ENCODE measurements at regions not wholly inside any gene's neighbourhood (a gene's known extent, or its start where the extent isn't known, plus 50 kb on each side); places are given as distances from the start of the nearest gene placed in this dataset.

GRCh38 chr13:22001336-22001735 is 330.5 kb downstream of the FGF9 start:
- H3K27ac ChIP-seq (ENCODE audit: low read depth, low read length) = no peak overlapping the region
- H2AFZ ChIP-seq (ENCODE audit: low read length, unreplicated experiment) = no peak overlapping the region
- H3K79me2 ChIP-seq (ENCODE audit: control insufficient read depth, insufficient read depth, low read length, unreplicated experiment) = no peaks in the 10 kb centered on the region
- H3K27me3 ChIP-seq (ENCODE audit: insufficient read depth, low read length) = no peaks in the 10 kb centered on the region
- H3K36me3 ChIP-seq (ENCODE audit: insufficient read depth, low read length) = no peaks in the 10 kb centered on the region
- no peaks in the 10 kb centered on the region for H3K4me1 ChIP-seq (ENCODE audit: control insufficient read depth, insufficient read depth, low read length, unreplicated experiment)
- H3K4me3 ChIP-seq (ENCODE audit: low read depth, low read length) = no peak overlapping the region

DNA sequence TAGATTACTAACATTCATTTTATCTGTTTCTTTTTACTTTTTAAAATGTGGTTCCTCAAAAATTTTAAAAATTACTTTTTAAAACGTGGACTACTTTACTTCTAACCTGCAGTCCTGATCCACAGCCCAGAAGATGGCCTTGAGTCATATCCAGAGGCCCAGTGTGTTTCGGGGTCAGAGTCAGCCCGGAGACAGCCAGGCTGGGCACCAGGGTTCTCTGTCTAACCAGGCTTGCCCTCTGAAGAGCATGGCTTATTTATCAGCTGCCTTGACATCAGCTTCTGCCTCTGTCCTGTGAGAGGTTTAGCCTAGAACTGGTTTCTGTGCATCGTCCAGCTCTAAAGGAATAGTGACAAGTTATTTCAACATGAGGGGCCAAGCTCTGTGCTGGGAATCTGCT is 332.0 kb downstream of the FGF9 start:
- Histone ChIP-seq H3K27ac (ENCODE audit: low read depth, low read length) (no peak overlapping the region), H3K79me2 (ENCODE audit: control insufficient read depth, insufficient read depth, low read length, unreplicated experiment) (no peaks in the 10 kb centered on the region), H2AFZ (ENCODE audit: low read length, unreplicated experiment) (no peak overlapping the region), H3K4me1 (ENCODE audit: control insufficient read depth, insufficient read depth, low read length, unreplicated experiment) (no peaks in the 10 kb centered on the region), H3K36me3 (ENCODE audit: insufficient read depth, low read length) (no peaks in the 10 kb centered on the region), H3K4me3 (ENCODE audit: low read depth, low read length) (no peak overlapping the region), H3K27me3 (ENCODE audit: insufficient read depth, low read length) (no peaks in the 10 kb centered on the region)

DNA sequence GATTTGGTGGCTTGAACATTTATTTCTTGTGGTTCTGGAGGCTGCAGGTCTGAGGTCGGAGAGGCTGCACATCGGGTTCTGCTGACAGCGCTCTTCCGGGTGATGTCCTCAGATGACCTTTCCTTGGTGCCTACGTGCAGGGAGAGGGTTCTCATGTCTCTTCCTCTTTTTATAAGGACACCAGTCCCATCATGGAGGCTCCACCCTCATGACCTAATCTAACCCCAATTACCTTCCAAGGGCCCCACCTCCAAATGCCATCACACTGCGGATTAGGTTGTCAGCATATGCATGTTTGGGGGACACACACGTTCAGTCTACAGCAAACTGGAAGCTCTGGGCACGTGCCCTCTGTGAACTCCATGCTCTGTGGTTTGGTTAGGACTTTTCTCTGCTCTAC is 338.6 kb downstream of the FGF9 start:
- Histone ChIP-seq H3K79me2 (ENCODE audit: control insufficient read depth, insufficient read depth, low read length, unreplicated experiment) (no peaks in the 10 kb centered on the region), H2AFZ (ENCODE audit: low read length, unreplicated experiment) (no peak overlapping the region), H3K4me1 (ENCODE audit: control insufficient read depth, insufficient read depth, low read length, unreplicated experiment) (no peaks in the 10 kb centered on the region), H3K27me3 (ENCODE audit: insufficient read depth, low read length) (no peaks in the 10 kb centered on the region), H3K4me3 (ENCODE audit: low read depth, low read length) (no peak overlapping the region), H3K27ac (ENCODE audit: low read depth, low read length) (no peak overlapping the region), H3K36me3 (ENCODE audit: insufficient read depth, low read length) (no peaks in the 10 kb centered on the region)

DNA sequence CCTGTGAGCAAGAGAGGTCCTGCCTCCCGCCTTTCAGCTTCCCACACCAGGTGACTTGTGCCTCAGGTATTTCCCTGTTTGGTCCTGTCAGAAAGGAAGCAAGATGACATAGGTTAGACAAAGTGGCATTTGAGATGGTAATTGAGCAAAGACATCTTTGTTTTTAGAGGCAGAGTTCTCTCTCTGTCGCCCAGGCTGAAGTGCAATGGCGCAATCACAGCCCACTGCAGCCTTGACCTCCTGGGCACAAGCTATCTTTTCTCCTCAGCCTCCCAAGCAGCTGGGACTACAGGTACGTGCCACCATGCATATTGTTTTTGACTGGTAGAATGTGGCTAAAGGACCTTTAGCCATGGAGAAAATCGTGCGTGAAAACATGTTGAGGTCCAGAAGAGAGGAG is 339.1 kb downstream of the FGF9 start:
- H3K4me1 ChIP-seq (ENCODE audit: control insufficient read depth, insufficient read depth, low read length, unreplicated experiment) = no peaks in the 10 kb centered on the region
- no peaks in the 10 kb centered on the region for H3K27me3 ChIP-seq (ENCODE audit: insufficient read depth, low read length)
- no peak overlapping the region for H3K4me3 ChIP-seq (ENCODE audit: low read depth, low read length)
- H2AFZ ChIP-seq (ENCODE audit: low read length, unreplicated experiment) = no peak overlapping the region
- no peaks in the 10 kb centered on the region for H3K79me2 ChIP-seq (ENCODE audit: control insufficient read depth, insufficient read depth, low read length, unreplicated experiment)
- H3K36me3 ChIP-seq (ENCODE audit: insufficient read depth, low read length) = no peaks in the 10 kb centered on the region
- no peak overlapping the region for H3K27ac ChIP-seq (ENCODE audit: low read depth, low read length)

DNA sequence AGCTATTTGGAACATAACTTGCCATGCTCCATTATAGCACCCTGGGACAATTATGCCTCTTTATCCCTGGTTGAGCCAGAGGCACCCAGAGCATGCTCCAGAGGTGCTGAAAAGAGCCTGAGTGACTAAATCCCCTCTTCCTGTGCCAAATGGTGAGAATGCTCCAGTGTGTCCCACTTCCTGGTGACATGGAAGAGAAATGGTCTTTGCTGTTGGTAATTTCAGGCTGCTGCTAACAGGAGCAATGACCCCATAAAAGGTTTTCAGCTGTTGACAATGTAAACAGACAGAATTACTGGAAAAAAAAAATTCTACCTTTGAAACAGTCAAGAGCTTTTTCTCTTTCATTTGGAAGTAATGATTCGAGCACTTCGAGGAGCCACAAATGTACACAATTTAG is 341.8 kb downstream of the FGF9 start:
- Histone ChIP-seq H2AFZ (ENCODE audit: low read length, unreplicated experiment) (no peak overlapping the region), H3K4me3 (ENCODE audit: low read depth, low read length) (no peak overlapping the region), H3K27me3 (ENCODE audit: insufficient read depth, low read length) (no peaks in the 10 kb centered on the region), H3K79me2 (ENCODE audit: control insufficient read depth, insufficient read depth, low read length, unreplicated experiment) (no peaks in the 10 kb centered on the region), H3K36me3 (ENCODE audit: insufficient read depth, low read length) (no peaks in the 10 kb centered on the region), H3K27ac (ENCODE audit: low read depth, low read length) (no peak overlapping the region), H3K4me1 (ENCODE audit: control insufficient read depth, insufficient read depth, low read length, unreplicated experiment) (no peaks in the 10 kb centered on the region)

DNA sequence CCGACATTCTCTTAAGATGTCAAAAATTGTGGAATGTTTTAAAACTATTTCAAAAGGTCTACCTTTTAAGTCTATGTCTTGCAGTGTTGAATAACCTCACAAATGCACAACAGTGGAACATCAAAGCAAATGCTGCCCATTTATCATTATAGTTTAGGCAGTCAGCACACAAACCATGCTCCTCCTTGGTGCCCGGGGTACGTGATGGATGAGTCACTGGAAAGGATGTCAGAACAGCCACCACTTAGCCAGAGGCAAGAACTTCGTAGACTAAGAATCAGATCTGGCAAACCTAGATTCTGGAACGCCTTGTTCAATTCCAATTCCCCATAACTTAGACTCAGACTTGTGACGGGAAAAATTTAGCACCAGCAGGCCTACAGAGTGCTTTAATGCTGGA is 343.6 kb downstream of the FGF9 start:
- H3K36me3 ChIP-seq (ENCODE audit: insufficient read depth, low read length) = no peaks in the 10 kb centered on the region
- no peaks in the 10 kb centered on the region for H3K27me3 ChIP-seq (ENCODE audit: insufficient read depth, low read length)
- no peak overlapping the region for H3K27ac ChIP-seq (ENCODE audit: low read depth, low read length)
- H3K4me1 ChIP-seq (ENCODE audit: control insufficient read depth, insufficient read depth, low read length, unreplicated experiment) = no peaks in the 10 kb centered on the region
- no peak overlapping the region for H3K4me3 ChIP-seq (ENCODE audit: low read depth, low read length)
- no peaks in the 10 kb centered on the region for H3K79me2 ChIP-seq (ENCODE audit: control insufficient read depth, insufficient read depth, low read length, unreplicated experiment)
- H2AFZ ChIP-seq (ENCODE audit: low read length, unreplicated experiment) = no peak overlapping the region

GRCh38 chr13:22017226-22017625 is 346.4 kb downstream of the FGF9 start:
- Histone ChIP-seq H3K4me3 (ENCODE audit: low read depth, low read length) (no peak overlapping the region), H2AFZ (ENCODE audit: low read length, unreplicated experiment) (no peak overlapping the region), H3K79me2 (ENCODE audit: control insufficient read depth, insufficient read depth, low read length, unreplicated experiment) (no peaks in the 10 kb centered on the region), H3K27me3 (ENCODE audit: insufficient read depth, low read length) (no peaks in the 10 kb centered on the region), H3K4me1 (ENCODE audit: control insufficient read depth, insufficient read depth, low read length, unreplicated experiment) (no peaks in the 10 kb centered on the region), H3K27ac (ENCODE audit: low read depth, low read length) (no peak overlapping the region), H3K36me3 (ENCODE audit: insufficient read depth, low read length) (no peaks in the 10 kb centered on the region)

GRCh38 chr13:22018076-22018835 is 347.4 kb downstream of the FGF9 start:
- H3K27ac ChIP-seq (ENCODE audit: low read depth, low read length) = no peak overlapping the region
- no peaks in the 10 kb centered on the region for H3K4me1 ChIP-seq (ENCODE audit: control insufficient read depth, insufficient read depth, low read length, unreplicated experiment)
- H2AFZ ChIP-seq (ENCODE audit: low read length, unreplicated experiment) = no peak overlapping the region
- H3K27me3 ChIP-seq (ENCODE audit: insufficient read depth, low read length) = no peaks in the 10 kb centered on the region
- H3K79me2 ChIP-seq (ENCODE audit: control insufficient read depth, insufficient read depth, low read length, unreplicated experiment) = no peaks in the 10 kb centered on the region
- no peak overlapping the region for H3K4me3 ChIP-seq (ENCODE audit: low read depth, low read length)
- no peaks in the 10 kb centered on the region for H3K36me3 ChIP-seq (ENCODE audit: insufficient read depth, low read length)

DNA sequence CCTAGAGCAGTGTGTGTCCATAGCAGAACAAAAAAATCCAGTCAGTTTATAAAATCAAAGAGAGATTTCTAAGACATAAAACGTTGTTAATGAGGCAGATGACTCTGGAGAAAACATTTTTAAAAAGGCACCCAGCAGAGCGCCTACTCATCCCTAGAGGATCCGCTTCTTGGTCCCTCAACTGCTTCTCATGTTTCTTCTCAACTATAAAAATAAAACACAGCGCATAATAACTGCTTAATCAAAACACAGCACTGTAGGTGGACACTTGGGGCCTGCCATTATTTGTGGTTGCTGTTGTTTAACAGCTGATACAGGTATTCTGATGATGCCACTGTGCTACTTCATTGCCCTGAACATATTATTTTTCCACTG is 347.9 kb downstream of the FGF9 start:
- H2AFZ ChIP-seq (ENCODE audit: low read length, unreplicated experiment) = no peak overlapping the region

DNA sequence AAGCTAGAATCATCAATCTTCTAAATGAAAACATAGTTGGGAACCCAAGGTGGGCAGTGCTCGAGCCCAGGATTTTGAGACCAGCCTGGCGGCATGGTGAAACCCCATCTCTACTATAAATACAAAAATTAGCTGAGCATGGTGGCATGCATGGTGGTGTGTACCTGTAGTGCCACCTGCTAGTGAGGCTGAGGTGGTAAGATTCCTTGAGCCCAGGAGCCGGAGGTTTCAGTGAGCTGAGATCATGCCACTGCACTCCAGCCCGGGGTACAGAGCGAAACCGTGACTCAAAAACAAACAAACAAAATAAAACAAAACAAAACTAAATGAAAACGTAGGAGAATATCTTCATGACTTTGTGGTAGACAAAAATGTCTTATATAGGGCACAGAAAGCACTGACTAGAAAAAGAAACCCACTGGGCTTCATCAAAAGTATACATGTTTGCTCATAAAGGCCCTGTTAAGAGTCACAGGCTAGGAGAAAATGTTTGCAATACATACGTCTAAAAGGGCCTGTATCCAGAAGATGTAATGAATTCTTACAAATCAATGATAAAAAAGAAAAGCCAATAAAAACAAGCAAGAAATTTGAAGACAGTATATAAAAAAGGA is 353.6 kb downstream of the FGF9 start:
- Histone ChIP-seq H2AFZ (ENCODE audit: low read length, unreplicated experiment) (no peak overlapping the region), H3K4me1 (ENCODE audit: control insufficient read depth, insufficient read depth, low read length, unreplicated experiment) (no peaks in the 10 kb centered on the region), H3K4me3 (ENCODE audit: low read depth, low read length) (no peak overlapping the region), H3K36me3 (ENCODE audit: insufficient read depth, low read length) (no peaks in the 10 kb centered on the region), H3K27me3 (ENCODE audit: insufficient read depth, low read length) (no peaks in the 10 kb centered on the region), H3K27ac (ENCODE audit: low read depth, low read length) (no peak overlapping the region), H3K79me2 (ENCODE audit: control insufficient read depth, insufficient read depth, low read length, unreplicated experiment) (no peaks in the 10 kb centered on the region)

More for the DNA sequence above, 347.9 kb downstream of the FGF9 start:
- Histone ChIP-seq H3K27ac (ENCODE audit: low read depth, low read length) (no peak overlapping the region), H3K4me1 (ENCODE audit: control insufficient read depth, insufficient read depth, low read length, unreplicated experiment) (no peaks in the 10 kb centered on the region), H3K36me3 (ENCODE audit: insufficient read depth, low read length) (no peaks in the 10 kb centered on the region), H3K79me2 (ENCODE audit: control insufficient read depth, insufficient read depth, low read length, unreplicated experiment) (no peaks in the 10 kb centered on the region), H3K27me3 (ENCODE audit: insufficient read depth, low read length) (no peaks in the 10 kb centered on the region), H3K4me3 (ENCODE audit: low read depth, low read length) (no peak overlapping the region)

DNA sequence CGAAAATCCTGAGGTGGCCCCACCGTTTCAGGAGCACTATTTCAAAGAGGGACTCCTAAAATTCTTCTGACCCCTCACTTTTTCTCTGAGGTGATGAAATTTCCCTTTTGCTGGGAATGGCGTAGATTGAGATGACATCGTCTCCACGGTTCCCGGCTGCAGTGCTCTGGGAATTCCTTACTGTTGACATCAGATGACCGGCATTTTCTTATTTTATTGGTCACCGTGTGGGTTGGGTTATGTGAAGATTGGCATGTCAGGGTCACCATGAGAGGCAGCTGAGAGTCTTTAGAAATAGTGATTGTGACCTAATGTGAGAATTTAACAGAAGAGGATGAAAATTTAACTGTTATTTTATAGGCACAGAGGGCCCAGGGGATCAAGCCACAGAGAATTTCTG is 356.7 kb downstream of the FGF9 start:
- no peak overlapping the region for H3K27ac ChIP-seq (ENCODE audit: low read depth, low read length)
- no peak overlapping the region for H3K4me3 ChIP-seq (ENCODE audit: low read depth, low read length)
- H2AFZ ChIP-seq (ENCODE audit: low read length, unreplicated experiment) = no peak overlapping the region
- no peaks in the 10 kb centered on the region for H3K27me3 ChIP-seq (ENCODE audit: insufficient read depth, low read length)
- no peaks in the 10 kb centered on the region for H3K79me2 ChIP-seq (ENCODE audit: control insufficient read depth, insufficient read depth, low read length, unreplicated experiment)
- H3K36me3 ChIP-seq (ENCODE audit: insufficient read depth, low read length) = no peaks in the 10 kb centered on the region
- H3K4me1 ChIP-seq (ENCODE audit: control insufficient read depth, insufficient read depth, low read length, unreplicated experiment) = no peaks in the 10 kb centered on the region
